ENCODE measurements at regions not wholly inside any gene's neighbourhood (a gene's known extent, or its start where the extent isn't known, plus 50 kb on each side); places are given as distances from the start of the nearest gene placed in this dataset.

DNA sequence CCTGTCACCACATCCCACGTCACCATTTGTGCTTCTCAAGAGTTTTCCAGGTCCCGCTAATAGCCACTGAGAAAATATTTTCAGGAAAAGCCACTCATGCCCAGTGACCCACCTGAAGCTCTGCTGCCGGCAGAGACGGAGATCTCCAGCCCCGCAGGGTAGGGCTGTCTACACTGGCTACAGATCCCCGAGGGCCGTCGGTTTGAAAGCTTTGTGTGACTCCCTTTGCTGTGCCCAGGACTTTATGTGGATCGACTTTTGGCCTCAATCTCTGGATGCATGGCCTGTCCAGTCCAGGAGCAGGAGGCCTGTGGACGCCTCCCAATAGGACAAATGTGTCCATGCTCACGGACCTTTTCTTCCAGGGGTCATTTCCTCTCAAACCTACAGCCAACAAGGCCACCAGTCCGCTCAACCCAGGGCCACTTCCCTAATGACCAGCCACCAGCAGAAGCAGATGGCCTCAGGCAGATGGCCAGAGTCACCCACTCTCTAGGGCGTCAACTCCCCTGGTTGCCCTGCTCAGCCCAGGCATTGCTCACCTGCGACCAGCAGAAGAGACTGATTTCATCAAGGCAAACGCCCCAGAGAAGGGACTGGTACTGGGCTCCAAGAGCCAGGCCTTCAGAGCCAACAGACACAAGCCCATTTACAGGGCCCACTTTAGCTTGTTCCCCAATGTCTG lies 76.4 kb downstream of the OAT start:
- in situ Hi-C loops (cut with MboI; ENCODE audit: low sequenced_read_pairs, unreplicated experiment) = no loop called here
- TF ChIP-seq, protein P1, sequence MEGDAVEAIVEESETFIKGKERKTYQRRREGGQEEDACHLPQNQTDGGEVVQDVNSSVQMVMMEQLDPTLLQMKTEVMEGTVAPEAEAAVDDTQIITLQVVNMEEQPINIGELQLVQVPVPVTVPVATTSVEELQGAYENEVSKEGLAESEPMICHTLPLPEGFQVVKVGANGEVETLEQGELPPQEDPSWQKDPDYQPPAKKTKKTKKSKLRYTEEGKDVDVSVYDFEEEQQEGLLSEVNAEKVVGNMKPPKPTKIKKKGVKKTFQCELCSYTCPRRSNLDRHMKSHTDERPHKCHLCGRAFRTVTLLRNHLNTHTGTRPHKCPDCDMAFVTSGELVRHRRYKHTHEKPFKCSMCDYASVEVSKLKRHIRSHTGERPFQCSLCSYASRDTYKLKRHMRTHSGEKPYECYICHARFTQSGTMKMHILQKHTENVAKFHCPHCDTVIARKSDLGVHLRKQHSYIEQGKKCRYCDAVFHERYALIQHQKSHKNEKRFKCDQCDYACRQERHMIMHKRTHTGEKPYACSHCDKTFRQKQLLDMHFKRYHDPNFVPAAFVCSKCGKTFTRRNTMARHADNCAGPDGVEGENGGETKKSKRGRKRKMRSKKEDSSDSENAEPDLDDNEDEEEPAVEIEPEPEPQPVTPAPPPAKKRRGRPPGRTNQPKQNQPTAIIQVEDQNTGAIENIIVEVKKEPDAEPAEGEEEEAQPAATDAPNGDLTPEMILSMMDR (IDR thresholded peaks at IDR 0.05; ENCODE audit: borderline replicate concordance, control extremely low read depth, extremely low read depth, insufficient read depth, missing control alignments) = no peak
- no peak for DNase-seq (ENCODE audit: low spot score)

- DNase-seq (ENCODE audit: low spot score) = peak; percentile 20
- TF ChIP-seq, protein P1 (IDR thresholded peaks at IDR 0.05; ENCODE audit: borderline replicate concordance, control extremely low read depth, extremely low read depth, insufficient read depth, missing control alignments) = no peak
- in situ Hi-C loops (cut with MboI; ENCODE audit: low sequenced_read_pairs, unreplicated experiment) = no loop called here
Measured at GRCh38 chr10:124341768-124342135, 77.0 kb downstream of the OAT start.

- TF ChIP-seq, protein P1 (IDR thresholded peaks at IDR 0.05; ENCODE audit: borderline replicate concordance, control extremely low read depth, extremely low read depth, insufficient read depth, missing control alignments) = no peak
- in situ Hi-C loops (cut with MboI; ENCODE audit: low sequenced_read_pairs, unreplicated experiment) = no loop called here
- DNase-seq (ENCODE audit: low spot score) = no peak
Measured at GRCh38 chr10:124340033-124340760, 78.5 kb downstream of the OAT start.

DNA sequence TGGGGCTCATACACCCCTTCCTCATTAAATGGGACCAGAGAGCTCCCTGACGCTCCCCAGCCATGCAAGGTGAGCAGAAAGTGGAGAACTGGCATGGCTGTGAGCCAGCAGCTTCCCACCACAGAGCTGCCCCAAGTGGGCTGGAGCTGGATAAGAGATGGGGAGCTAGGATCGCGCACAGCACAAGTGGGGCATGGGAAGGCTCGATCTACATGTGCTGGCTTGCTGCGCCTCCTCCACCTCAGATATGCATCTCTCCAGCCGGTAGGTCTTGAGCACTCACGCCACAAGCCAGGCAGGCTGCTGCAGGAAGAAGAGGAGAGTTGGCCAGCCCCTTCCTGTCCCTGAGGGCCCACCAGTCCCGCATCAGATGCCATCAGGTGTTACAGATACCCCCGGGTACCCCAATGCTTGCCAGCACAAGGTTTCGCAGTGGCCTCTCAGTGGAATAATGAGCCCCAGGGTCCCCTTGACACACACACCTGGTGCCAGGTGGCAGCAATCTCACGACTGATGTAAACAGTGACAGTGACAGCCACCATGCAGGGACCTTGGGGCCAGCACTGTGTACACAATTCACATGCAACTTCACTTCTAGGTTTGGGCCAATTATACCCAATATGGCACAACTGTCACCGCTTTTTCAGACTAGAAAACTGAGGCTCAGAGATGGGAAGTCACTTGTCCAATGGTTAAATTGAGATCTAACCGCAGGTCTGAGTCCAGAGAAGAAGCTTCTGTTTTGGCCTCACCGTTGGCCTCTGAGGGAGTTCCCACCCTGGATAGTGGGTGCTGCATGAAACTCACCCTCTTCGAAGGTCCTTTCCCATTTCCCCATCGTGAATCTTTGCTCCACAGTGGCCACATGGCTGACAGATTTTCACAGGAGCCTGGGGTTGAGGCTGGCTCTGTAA lies 79.3 kb downstream of the OAT start:
- TF ChIP-seq, protein P1 (IDR thresholded peaks at IDR 0.05; ENCODE audit: borderline replicate concordance, control extremely low read depth, extremely low read depth, insufficient read depth, missing control alignments) = no peak
- in situ Hi-C loops (cut with MboI; ENCODE audit: low sequenced_read_pairs, unreplicated experiment) = no loop called here
- DNase-seq (ENCODE audit: low spot score) = no peak

DNA sequence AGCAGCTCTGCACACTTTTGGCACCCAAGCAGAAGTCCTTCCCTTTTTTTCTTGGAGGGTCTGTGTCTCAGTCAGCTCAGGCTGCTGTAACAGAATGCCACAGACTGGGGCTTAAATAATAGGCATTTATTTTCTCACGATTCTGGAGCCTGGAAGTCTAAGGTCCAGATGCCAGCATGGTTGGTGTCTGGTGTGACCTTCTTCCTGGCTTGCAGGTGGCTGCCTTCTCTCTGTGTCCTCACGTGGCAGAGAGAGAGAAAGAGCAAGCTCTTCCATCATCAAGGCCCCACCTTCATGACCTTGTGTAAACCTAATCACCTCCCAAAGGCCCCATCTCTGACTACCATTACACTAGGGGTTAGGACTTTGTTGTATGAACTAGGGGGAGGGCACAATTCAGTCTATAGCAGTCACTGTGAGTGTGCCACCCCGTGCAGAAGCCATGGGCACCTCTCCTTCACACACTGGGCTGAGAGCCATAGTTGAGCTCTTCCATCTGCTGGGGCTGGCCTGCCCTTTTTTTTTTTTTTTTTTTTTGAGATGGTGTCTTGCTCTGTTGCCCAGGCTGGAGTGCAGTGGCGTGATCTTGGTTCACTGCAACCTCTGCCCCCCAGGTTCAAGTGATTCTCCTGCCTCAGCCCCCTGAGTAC lies 80.3 kb downstream of the OAT start:
- TF ChIP-seq, protein P1 (IDR thresholded peaks at IDR 0.05; ENCODE audit: borderline replicate concordance, control extremely low read depth, extremely low read depth, insufficient read depth, missing control alignments) = no peak
- no peak for DNase-seq (ENCODE audit: low spot score)
- in situ Hi-C loops (cut with MboI; ENCODE audit: low sequenced_read_pairs, unreplicated experiment) = no loop called here

- DNase-seq (ENCODE audit: low spot score) = no peak
- TF ChIP-seq, protein P1 (IDR thresholded peaks at IDR 0.05; ENCODE audit: borderline replicate concordance, control extremely low read depth, extremely low read depth, insufficient read depth, missing control alignments) = no peak
- in situ Hi-C loops (cut with MboI; ENCODE audit: low sequenced_read_pairs, unreplicated experiment) = no loop called here
Measured at GRCh38 chr10:124336186-124336585, 82.5 kb downstream of the OAT start.

Measured in GM13976 (cell line).